CD14-positive monocyte (primary cell): ENCODE measurements at regions not wholly inside any gene's neighbourhood (a gene's known extent, or its start where the extent isn't known, plus 50 kb on each side); places are given as distances from the start of the nearest gene placed in this dataset.

Source experiments
- DNase-seq, 3 donors: peaks; one replicate each; pipeline ENCODE4 v3.0.0-alpha.2; 2011 to 2022
- H2AFZ ChIP-seq: 2 replicates; pipeline ENCODE4 v1.6.0; 2012; ENCODE audit warnings: mild to moderate bottlenecking, low read depth, low read length, inconsistent platforms; ENCODE audit not compliant: insufficient read depth, poor library complexity, severe bottlenecking
- H3K27ac ChIP-seq, 2 donors: 1 replicate in 1 of 2; 2 replicates in 1 of 2; pipeline ENCODE4 v1.5.1; 2012 to 2013; ENCODE audit warnings: low read length in 2 of 2, control low read depth in 1 of 2, inconsistent platforms in 1 of 2, low read depth in 1 of 2, mild to moderate bottlenecking in 1 of 2
- H3K27me3 ChIP-seq, 2 donors: one replicate each; pipeline versions ENCODE4 v1.6.0 to v1.6.1; 2011 to 2013; ENCODE audit warnings: low read length in 2 of 2; ENCODE audit not compliant: control insufficient read depth in 2 of 2, insufficient read depth in 2 of 2
- H3K36me3 ChIP-seq, 2 donors: replicated peaks in 1 of 2; 1 replicate in 1 of 2; 2 replicates in 1 of 2; pipeline versions ENCODE4 v1.5.1 to v1.6.1; 2012 to 2013; ENCODE audit warnings: low read length in 2 of 2, control low read depth in 1 of 2, inconsistent platforms in 1 of 2, mild to moderate bottlenecking in 1 of 2; ENCODE audit not compliant: insufficient read depth in 2 of 2, control insufficient read depth in 1 of 2
- H3K4me1 ChIP-seq, 2 donors: 1 replicate in 1 of 2; 2 replicates in 1 of 2; pipeline versions ENCODE4 v1.5.1 to v1.6.1; 2012 to 2013; ENCODE audit warnings: low read length in 2 of 2, control low read depth in 1 of 2, inconsistent platforms in 1 of 2, mild to moderate bottlenecking in 1 of 2, moderate library complexity in 1 of 2; ENCODE audit not compliant: insufficient read depth in 2 of 2, control insufficient read depth in 1 of 2
- H3K4me2 ChIP-seq: replicated peaks from 2 replicates; pipeline ENCODE3; 2012; ENCODE audit warnings: low read length, moderate library complexity, mild to moderate bottlenecking; ENCODE audit not compliant: poor library complexity, severe bottlenecking; ENCODE audit errors: extremely low read depth
- H3K4me3 ChIP-seq, 3 experiments: fragments of 200-600 bp in 1 of 3; sonication (generic) in 1 of 3; replicated peaks in 1 of 3; 1 replicate in 2 of 3; 2 replicates in 1 of 3; pipeline ENCODE4 v1.5.1; 2011 to 2013; ENCODE audit warnings: low read length in 3 of 3, mild to moderate bottlenecking in 3 of 3, control low read depth in 2 of 3, low read depth in 2 of 3, inconsistent platforms in 1 of 3, moderate library complexity in 1 of 3
- H3K79me2 ChIP-seq: 2 replicates; pipeline ENCODE4 v1.6.0; 2012; ENCODE audit warnings: mild to moderate bottlenecking, control low read depth, inconsistent platforms, low read length, moderate library complexity; ENCODE audit not compliant: insufficient read depth
- H3K9ac ChIP-seq: 2 replicates; pipeline ENCODE4 v1.6.0; 2017; ENCODE audit warnings: low read length, mild to moderate bottlenecking; ENCODE audit not compliant: insufficient read depth, poor library complexity, severe bottlenecking
- H3K9me3 ChIP-seq, 2 donors: replicated peaks in 1 of 2; 1 replicate in 1 of 2; 2 replicates in 1 of 2; pipeline versions ENCODE4 v1.5.1 to v1.6.1; 2012 to 2013; ENCODE audit warnings: low read length in 2 of 2, control low read depth in 1 of 2; ENCODE audit not compliant: control insufficient read depth in 1 of 2, insufficient read depth in 1 of 2
- H4K20me1 ChIP-seq: 2 replicates; pipeline ENCODE4 v1.6.0; 2012; ENCODE audit warnings: mild to moderate bottlenecking, low read length, control low read depth, moderate library complexity; ENCODE audit not compliant: insufficient read depth
- H3K27ac Mint-ChIP-seq, 7 donors: one replicate each; pipeline ENCODE4 v1.8.0; 2020; ENCODE audit warnings: mild to moderate bottlenecking in 7 of 7, mixed read lengths in 7 of 7, moderate library complexity in 6 of 7, inconsistent platforms in 2 of 7
- H3K27me3 Mint-ChIP-seq, 3 donors: one replicate each; pipeline ENCODE4 v1.8.0; 2021 to 2022; ENCODE audit warnings: low read depth in 3 of 3, mild to moderate bottlenecking in 3 of 3, mixed read lengths in 3 of 3, moderate library complexity in 3 of 3, inconsistent platforms in 1 of 3
- H3K36me3 Mint-ChIP-seq, 2 donors: one replicate each; pipeline ENCODE4 v1.8.0; 2020; ENCODE audit warnings: mixed read lengths in 2 of 2, inconsistent platforms in 1 of 2, mild to moderate bottlenecking in 1 of 2
- H3K4me1 Mint-ChIP-seq: one replicate; pipeline ENCODE4 v1.8.0; 2020; ENCODE audit warnings: mild to moderate bottlenecking, mixed read lengths
- H3K4me3 Mint-ChIP-seq, 2 donors: one replicate each; pipeline ENCODE4 v1.8.0; 2020; ENCODE audit warnings: mild to moderate bottlenecking in 2 of 2, mixed read lengths in 2 of 2, moderate library complexity in 1 of 2
- H3K9me3 Mint-ChIP-seq, 7 donors: one replicate each; pipeline ENCODE4 v1.8.0; 2020 to 2022; ENCODE audit warnings: mixed read lengths in 7 of 7, mild to moderate bottlenecking in 6 of 7, moderate library complexity in 6 of 7, inconsistent platforms in 2 of 7
- CTCF ChIP-seq: fragments of 200-600 bp; IDR thresholded peaks from one replicate; pipeline ENCODE4 v1.8.0; 2022; ENCODE audit warnings: antibody characterized with exemption, mild to moderate bottlenecking
- WGBS: methylation state at CpG from one replicate; pipeline ENCODE4 v1.1.5; 2013; ENCODE audit warnings: missing lambda C conversion rate; ENCODE audit not compliant: insufficient coverage; 5-methylcytosine and 5-hydroxymethylcytosine counted together
- intact Hi-C, 2 donors: fragments of 100-400 bp; cut with micrococcal nuclease; formaldehyde crosslinking; loops; one replicate each; pipeline versions ENCODE4 v1.15.0 to v1.15.1; 2023

GRCh38 chr7:25386311-25386744 is 158.0 kb upstream of the NPVF start:
- intact Hi-C loops: loop anchor here in 1 of 2 donors (5.0 kb wide), 1 partner anchor 124 kb away; no protein-coding TSS in a partner anchor
- TF ChIP-seq CTCF: no peak
- no peak overlapping the region for H3K4me2 ChIP-seq
- no peak for DNase-seq
- no peak overlapping the region for H3K9ac ChIP-seq
- H3K36me3 ChIP-seq: no peaks in the 10 kb centered on the region
- Mint-ChIP-seq H3K27me3 (peaks cover 6 to 17% (median 11%) of the 10 kb centered on the region in 3 donors), H3K36me3 (no peaks in the 10 kb centered on the region), H3K4me1 (no peaks in the 10 kb centered on the region), H3K9me3 (no peaks in the 10 kb centered on the region), H3K4me3 (no peak overlapping the region), H3K27ac (no peak overlapping the region)
- H3K27me3 ChIP-seq: peaks cover 3 to 7% of the 10 kb centered on the region in 2 donors
- no peak overlapping the region for H2AFZ ChIP-seq
- H3K4me3 ChIP-seq: no peak overlapping the region
- no peaks in the 10 kb centered on the region for H4K20me1 ChIP-seq
- no peak overlapping the region for H3K27ac ChIP-seq
- no peaks in the 10 kb centered on the region for H3K4me1 ChIP-seq
- no peaks in the 10 kb centered on the region for H3K9me3 ChIP-seq
- 86% methylated on average over 5 of the region's 6 CpGs for WGBS
- H3K79me2 ChIP-seq: no peaks in the 10 kb centered on the region

GRCh38 chr7:25388681-25389080 is 160.4 kb upstream of the NPVF start:
- Histone ChIP-seq H2AFZ (no peak overlapping the region), H3K4me2 (no peak overlapping the region), H3K79me2 (no peaks in the 10 kb centered on the region), H4K20me1 (no peaks in the 10 kb centered on the region), H3K9ac (no peak overlapping the region), H3K4me1 (no peaks in the 10 kb centered on the region), H3K9me3 (no peaks in the 10 kb centered on the region), H3K27me3 (peaks cover 3 to 5% of the 10 kb centered on the region in 2 donors), H3K27ac (no peak overlapping the region), H3K4me3 (no peak overlapping the region), H3K36me3 (no peaks in the 10 kb centered on the region)
- WGBS: no CpG with 5 or more reads among the region's 2 CpGs
- H3K4me3 Mint-ChIP-seq: no peak overlapping the region
- no peak for TF ChIP-seq CTCF
- intact Hi-C loops: loop anchor here in 1 of 2 donors (5.0 kb wide), 1 partner anchor 126 kb away; no protein-coding TSS in a partner anchor
- H3K27ac Mint-ChIP-seq: no peak overlapping the region
- peaks cover 6 to 13% (median 12%) of the 10 kb centered on the region in 3 donors for H3K27me3 Mint-ChIP-seq
- DNase-seq: no peak
- no peaks in the 10 kb centered on the region for H3K4me1 Mint-ChIP-seq
- H3K9me3 Mint-ChIP-seq: no peaks in the 10 kb centered on the region
- no peaks in the 10 kb centered on the region for H3K36me3 Mint-ChIP-seq
